SK-N-SH (cell line): ENCODE measurements at regions not wholly inside any gene's neighbourhood (a gene's known extent, or its start where the extent isn't known, plus 50 kb on each side); places are given as distances from the start of the nearest gene placed in this dataset.

ENCODE experiments used
- CTCF ChIA-PET: fragments of 300-600, 350-600 bp; formaldehyde crosslinking; extraction: SDS; loops from one replicate; lab custom pipeline; 2021; lab: Yijun Ruan, JAX
- POLR2A ChIA-PET: fragments of 350-600 bp; sonication (Branson Sonifier 250); formaldehyde crosslinking; extraction: SDS; loops from one replicate; lab custom pipeline; 2020; ENCODE audit warnings: antibody characterized with exemption, inconsistent platforms; lab: Yijun Ruan, JAX
- DNase-seq: peaks from one replicate; pipeline ENCODE4 v3.0.0; 2012
- H2AFZ ChIP-seq: fragments of 200-600 bp; sonication (generic); 2 replicates; pipeline ENCODE4 v1.8.1; 2016; ENCODE audit warnings: antibody characterized with exemption, mild to moderate bottlenecking, low read depth
- H3F3A ChIP-seq: fragments of 200-600 bp; sonication (generic); replicated peaks from 2 replicates; pipeline ENCODE3; 2016; ENCODE audit warnings: antibody characterized with exemption, mild to moderate bottlenecking; ENCODE audit not compliant: insufficient read depth
- H3K27ac ChIP-seq, 2 experiments: fragments of 200-500 bp in 1 of 2; fragments of 200-600 bp in 1 of 2; sonication (Bioruptor generic) in 1 of 2; sonication (generic), shearing (Covaris generic) in 1 of 2; 2 replicates each; pipeline versions ENCODE4 v1.5.1 to v1.6.1; 2014 to 2016; ENCODE audit warnings: low read depth in 2 of 2, inconsistent platforms in 1 of 2, low read length in 1 of 2, mild to moderate bottlenecking in 1 of 2, mixed read lengths in 1 of 2
- H3K27me3 ChIP-seq: fragments of 200-600 bp; sonication (generic), shearing (Covaris generic); 2 replicates; pipeline ENCODE4 v1.6.1; 2016; ENCODE audit warnings: mixed run types; ENCODE audit not compliant: insufficient read depth
- H3K36me3 ChIP-seq, 2 experiments: fragments of 200-500 bp in 1 of 2; fragments of 200-600 bp in 1 of 2; sonication (Bioruptor generic) in 1 of 2; sonication (generic) in 1 of 2; replicated peaks in 1 of 2; 2 replicates each; pipeline versions ENCODE3 to v1.5.1; 2014 to 2016; ENCODE audit warnings: low read length in 1 of 2, mild to moderate bottlenecking in 1 of 2; ENCODE audit not compliant: insufficient read depth in 2 of 2, control insufficient read depth in 1 of 2
- H3K4me1 ChIP-seq, 2 experiments: fragments of 200-500 bp in 1 of 2; fragments of 200-600 bp in 1 of 2; sonication (Bioruptor generic) in 1 of 2; sonication (generic), shearing (Covaris generic) in 1 of 2; 2 replicates each; pipeline versions ENCODE4 v1.5.1 to v1.6.1; 2014 to 2016; ENCODE audit warnings: low read depth in 1 of 2, low read length in 1 of 2, mixed run types in 1 of 2; ENCODE audit not compliant: insufficient read depth in 2 of 2, control insufficient read depth in 1 of 2
- H3K4me2 ChIP-seq: fragments of 200-600 bp; sonication (generic), shearing (Covaris generic); 2 replicates; pipeline ENCODE4 v1.6.1; 2017; ENCODE audit warnings: mixed run types
- H3K4me3 ChIP-seq, 2 experiments: fragments of 200-500 bp in 1 of 2; fragments of 200-600 bp in 1 of 2; sonication (Bioruptor generic) in 1 of 2; sonication (generic), shearing (Covaris generic) in 1 of 2; 2 replicates each; pipeline versions ENCODE4 v1.5.1 to v1.8.1; 2014 to 2016; ENCODE audit warnings: low read depth in 2 of 2, inconsistent platforms in 1 of 2, low read length in 1 of 2, mild to moderate bottlenecking in 1 of 2, mixed read lengths in 1 of 2, moderate library complexity in 1 of 2
- H3K79me2 ChIP-seq: fragments of 200-600 bp; sonication (generic); 2 replicates; pipeline ENCODE4 v1.8.1; 2017; ENCODE audit warnings: mild to moderate bottlenecking; ENCODE audit not compliant: insufficient read depth
- H3K9ac ChIP-seq: fragments of 200-600 bp; sonication (generic); 2 replicates; pipeline ENCODE4 v1.6.1; 2017; ENCODE audit warnings: mixed run types
- H3K9me2 ChIP-seq: fragments of 200-600 bp; sonication (generic); 2 replicates; pipeline ENCODE4 v1.6.1; 2017; ENCODE audit warnings: mixed run types
- H3K9me3 ChIP-seq: fragments of 200-600 bp; sonication (generic); 2 replicates; pipeline ENCODE4 v1.6.1; 2017; ENCODE audit warnings: mixed run types, mild to moderate bottlenecking, moderate library complexity
- H4K20me1 ChIP-seq: fragments of 200-600 bp; sonication (generic); 2 replicates; pipeline ENCODE4 v1.6.1; 2017; ENCODE audit warnings: mild to moderate bottlenecking, mixed run types; ENCODE audit not compliant: insufficient read depth
- CHD2 ChIP-seq: fragments of 150-350 bp; IDR thresholded peaks from 2 replicates; pipeline ENCODE4 v1.6.1; 2018; ENCODE audit warnings: low read length; ENCODE audit not compliant: partially characterized antibody
- FOXJ3 ChIP-seq: sonication (generic); formaldehyde crosslinking; IDR thresholded peaks from 2 replicates; pipeline ENCODE4 v1.5.1; 2020; ENCODE audit warnings: mild to moderate bottlenecking, missing genetic modification reagents
- GABPA ChIP-seq: IDR thresholded peaks from 2 replicates; pipeline ENCODE4 v1.4.0; 2012; ENCODE audit warnings: low read depth, mild to moderate bottlenecking
- NRF1 ChIP-seq: IDR thresholded peaks from 2 replicates; pipeline ENCODE4 v1.6.1; 2012; ENCODE audit warnings: low read depth, mild to moderate bottlenecking, low read length
- SIN3A ChIP-seq: IDR thresholded peaks from 2 replicates; pipeline ENCODE4 v1.6.1; 2012; ENCODE audit warnings: low read depth, mild to moderate bottlenecking, low read length, moderate library complexity, borderline replicate concordance
- SMC3 ChIP-seq: IDR thresholded peaks from 2 replicates; pipeline ENCODE4 v1.6.1; 2012; ENCODE audit warnings: low read depth, low read length, improper control_type of control experiment
- TAF1 ChIP-seq: IDR thresholded peaks from 2 replicates; pipeline ENCODE4 v1.6.1; 2012; ENCODE audit warnings: low read depth, mild to moderate bottlenecking, low read length, moderate library complexity, borderline replicate concordance
- TEAD4 ChIP-seq: IDR thresholded peaks from 2 replicates; pipeline ENCODE4 v1.4.0; 2012; ENCODE audit warnings: mild to moderate bottlenecking, borderline replicate concordance; ENCODE audit not compliant: insufficient read depth
- WGBS: methylation state at CpG from one replicate; pipeline ENCODE4 v1.1.6; 2017; ENCODE audit warnings: low lambda C conversion rate; 5-methylcytosine and 5-hydroxymethylcytosine counted together
- TF ChIP-seq, protein P1 (sequence below): IDR thresholded peaks from 2 replicates; pipeline ENCODE4; 2012
- TF ChIP-seq, protein P2 (sequence below): IDR thresholded peaks from 2 replicates; pipeline ENCODE4 v1.4.0; 2012; ENCODE audit warnings: low read depth, borderline replicate concordance
- TF ChIP-seq, protein P3 (sequence below): IDR thresholded peaks from 2 replicates; pipeline ENCODE4 v1.4.0; 2012; ENCODE audit warnings: low read depth, borderline replicate concordance
- TF ChIP-seq, protein P4 (sequence below): IDR thresholded peaks from 2 replicates; pipeline ENCODE4 v1.4.0; 2012; ENCODE audit warnings: low read depth
- TF ChIP-seq, protein P5 (sequence below): fragments of 150-350 bp; IDR thresholded peaks from 2 replicates; pipeline ENCODE4 v1.6.1; 2016; ENCODE audit warnings: mild to moderate bottlenecking, low read depth, low read length
- TF ChIP-seq, protein P6 (sequence below): fragments of 150-350 bp; IDR thresholded peaks from 2 replicates; pipeline ENCODE4 v1.6.1; 2017; ENCODE audit warnings: antibody characterized with exemption, low read length, low read depth, borderline replicate concordance

DNA sequence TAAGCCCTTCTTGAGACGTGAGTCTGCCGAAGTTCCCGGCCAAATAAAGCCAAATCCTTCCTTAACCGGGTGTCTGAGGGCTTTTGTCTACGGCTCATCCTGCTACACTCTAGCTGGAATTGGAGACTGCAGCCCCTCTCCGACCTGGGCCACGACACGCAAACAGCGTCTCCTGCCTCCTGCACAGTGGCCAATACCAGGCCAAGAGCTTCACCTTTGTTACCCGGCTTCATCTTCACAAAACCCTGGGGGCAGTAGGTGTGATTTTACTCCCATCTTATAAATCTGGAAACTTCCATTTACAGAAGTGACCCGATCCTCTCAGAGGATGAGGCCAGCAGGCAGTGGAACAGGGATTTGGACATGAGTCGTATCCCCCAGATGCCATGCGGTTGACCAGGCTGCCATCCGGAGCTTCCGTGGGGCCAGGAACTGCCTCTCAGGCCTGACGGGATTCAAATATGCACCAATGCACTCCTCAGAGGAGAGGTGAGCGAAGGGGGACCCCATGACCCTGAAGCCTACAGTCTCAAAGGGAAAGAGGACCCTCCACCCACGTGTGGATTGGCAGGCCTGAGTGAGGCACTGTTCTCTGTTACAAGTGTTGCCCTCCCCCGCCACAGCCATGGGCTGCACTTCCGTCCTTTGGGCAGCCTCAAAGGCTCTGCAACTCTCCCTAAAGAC, 53.2 kb upstream of the KLF13 start:
- peak; percentile 10 for DNase-seq
- H3K36me3 ChIP-seq, result no peaks in the 10 kb centered on the region
- ChIA-PET POLR2A (no interaction called here), CTCF (no interaction called here)
- peaks cover 0 to 20% of the 10 kb centered on the region in 2 experiments; a peak in 1 of 4 replicates for H3K4me1 ChIP-seq
- WGBS, result 68% methylated on average over 16 of the region's 20 CpGs
- TF ChIP-seq, protein P1, sequence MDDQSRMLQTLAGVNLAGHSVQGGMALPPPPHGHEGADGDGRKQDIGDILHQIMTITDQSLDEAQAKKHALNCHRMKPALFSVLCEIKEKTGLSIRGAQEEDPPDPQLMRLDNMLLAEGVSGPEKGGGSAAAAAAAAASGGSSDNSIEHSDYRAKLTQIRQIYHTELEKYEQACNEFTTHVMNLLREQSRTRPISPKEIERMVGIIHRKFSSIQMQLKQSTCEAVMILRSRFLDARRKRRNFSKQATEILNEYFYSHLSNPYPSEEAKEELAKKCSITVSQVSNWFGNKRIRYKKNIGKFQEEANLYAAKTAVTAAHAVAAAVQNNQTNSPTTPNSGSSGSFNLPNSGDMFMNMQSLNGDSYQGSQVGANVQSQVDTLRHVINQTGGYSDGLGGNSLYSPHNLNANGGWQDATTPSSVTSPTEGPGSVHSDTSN, result no peak
- TF ChIP-seq, protein P2, sequence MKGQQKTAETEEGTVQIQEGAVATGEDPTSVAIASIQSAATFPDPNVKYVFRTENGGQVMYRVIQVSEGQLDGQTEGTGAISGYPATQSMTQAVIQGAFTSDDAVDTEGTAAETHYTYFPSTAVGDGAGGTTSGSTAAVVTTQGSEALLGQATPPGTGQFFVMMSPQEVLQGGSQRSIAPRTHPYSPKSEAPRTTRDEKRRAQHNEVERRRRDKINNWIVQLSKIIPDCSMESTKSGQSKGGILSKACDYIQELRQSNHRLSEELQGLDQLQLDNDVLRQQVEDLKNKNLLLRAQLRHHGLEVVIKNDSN, result no peak
- TF ChIP-seq, protein P3, sequence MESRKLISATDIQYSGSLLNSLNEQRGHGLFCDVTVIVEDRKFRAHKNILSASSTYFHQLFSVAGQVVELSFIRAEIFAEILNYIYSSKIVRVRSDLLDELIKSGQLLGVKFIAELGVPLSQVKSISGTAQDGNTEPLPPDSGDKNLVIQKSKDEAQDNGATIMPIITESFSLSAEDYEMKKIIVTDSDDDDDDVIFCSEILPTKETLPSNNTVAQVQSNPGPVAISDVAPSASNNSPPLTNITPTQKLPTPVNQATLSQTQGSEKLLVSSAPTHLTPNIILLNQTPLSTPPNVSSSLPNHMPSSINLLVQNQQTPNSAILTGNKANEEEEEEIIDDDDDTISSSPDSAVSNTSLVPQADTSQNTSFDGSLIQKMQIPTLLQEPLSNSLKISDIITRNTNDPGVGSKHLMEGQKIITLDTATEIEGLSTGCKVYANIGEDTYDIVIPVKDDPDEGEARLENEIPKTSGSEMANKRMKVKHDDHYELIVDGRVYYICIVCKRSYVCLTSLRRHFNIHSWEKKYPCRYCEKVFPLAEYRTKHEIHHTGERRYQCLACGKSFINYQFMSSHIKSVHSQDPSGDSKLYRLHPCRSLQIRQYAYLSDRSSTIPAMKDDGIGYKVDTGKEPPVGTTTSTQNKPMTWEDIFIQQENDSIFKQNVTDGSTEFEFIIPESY, result no peak
- TF ChIP-seq SMC3 (no peak), FOXJ3 (CRISPR knock-in tag) (no peak), SIN3A (no peak), TAF1 (no peak), NRF1 (no peak), GABPA (no peak), CHD2 (no peak), TEAD4 (no peak)
- TF ChIP-seq, protein P4, sequence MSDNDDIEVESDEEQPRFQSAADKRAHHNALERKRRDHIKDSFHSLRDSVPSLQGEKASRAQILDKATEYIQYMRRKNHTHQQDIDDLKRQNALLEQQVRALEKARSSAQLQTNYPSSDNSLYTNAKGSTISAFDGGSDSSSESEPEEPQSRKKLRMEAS, result no peak
- TF ChIP-seq, protein P5, sequence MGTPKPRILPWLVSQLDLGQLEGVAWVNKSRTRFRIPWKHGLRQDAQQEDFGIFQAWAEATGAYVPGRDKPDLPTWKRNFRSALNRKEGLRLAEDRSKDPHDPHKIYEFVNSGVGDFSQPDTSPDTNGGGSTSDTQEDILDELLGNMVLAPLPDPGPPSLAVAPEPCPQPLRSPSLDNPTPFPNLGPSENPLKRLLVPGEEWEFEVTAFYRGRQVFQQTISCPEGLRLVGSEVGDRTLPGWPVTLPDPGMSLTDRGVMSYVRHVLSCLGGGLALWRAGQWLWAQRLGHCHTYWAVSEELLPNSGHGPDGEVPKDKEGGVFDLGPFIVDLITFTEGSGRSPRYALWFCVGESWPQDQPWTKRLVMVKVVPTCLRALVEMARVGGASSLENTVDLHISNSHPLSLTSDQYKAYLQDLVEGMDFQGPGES, result no peak
- TF ChIP-seq, protein P6, sequence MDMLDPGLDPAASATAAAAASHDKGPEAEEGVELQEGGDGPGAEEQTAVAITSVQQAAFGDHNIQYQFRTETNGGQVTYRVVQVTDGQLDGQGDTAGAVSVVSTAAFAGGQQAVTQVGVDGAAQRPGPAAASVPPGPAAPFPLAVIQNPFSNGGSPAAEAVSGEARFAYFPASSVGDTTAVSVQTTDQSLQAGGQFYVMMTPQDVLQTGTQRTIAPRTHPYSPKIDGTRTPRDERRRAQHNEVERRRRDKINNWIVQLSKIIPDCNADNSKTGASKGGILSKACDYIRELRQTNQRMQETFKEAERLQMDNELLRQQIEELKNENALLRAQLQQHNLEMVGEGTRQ, result no peak
- H3K4me2 ChIP-seq, result no peak overlapping the region
- no peaks in the 10 kb centered on the region for H4K20me1 ChIP-seq
- no peak overlapping the region for H3K27ac ChIP-seq
- H2AFZ ChIP-seq, result no peak overlapping the region
- H3F3A ChIP-seq, result no peaks in the 10 kb centered on the region
- no peaks in the 10 kb centered on the region for H3K9me3 ChIP-seq
- H3K9ac ChIP-seq, result no peak overlapping the region
- no peaks in the 10 kb centered on the region for H3K27me3 ChIP-seq
- no peak overlapping the region for H3K4me3 ChIP-seq
- H3K79me2 ChIP-seq, result no peaks in the 10 kb centered on the region
- H3K9me2 ChIP-seq, result no peaks in the 10 kb centered on the region
